Breast epithelium (tissue), 4 donors: ENCODE measurements at regions not wholly inside any gene's neighbourhood (a gene's known extent, or its start where the extent isn't known, plus 50 kb on each side); places are given as distances from the start of the nearest gene placed in this dataset.

Source experiments
- DNase-seq, 2 donors: peaks; one replicate each; pipeline ENCODE4 v3.0.0-alpha.2; 2019; ENCODE audit warnings: low spot score in 2 of 2
- H3K27ac ChIP-seq, 2 donors: fragments of 200-600 bp; sonication (generic) in 1 of 2; one replicate each; pipeline ENCODE4 v1.5.1; 2016 to 2019; ENCODE audit warnings: mild to moderate bottlenecking in 1 of 2
- H3K27me3 ChIP-seq, 2 donors: fragments of 200-600 bp; sonication (generic) in 1 of 2; one replicate each; pipeline versions ENCODE4 v1.5.1 to v1.6.0; 2017 to 2019; ENCODE audit warnings: control low read depth in 1 of 2, mild to moderate bottlenecking in 1 of 2
- H3K36me3 ChIP-seq: fragments of 200-600 bp; one replicate; pipeline ENCODE4 v1.5.1; 2019
- H3K4me1 ChIP-seq, 2 donors: fragments of 200-600 bp; sonication (generic); one replicate each; pipeline ENCODE4 v1.5.1; 2016 to 2019; ENCODE audit warnings: control low read depth in 1 of 2
- H3K4me3 ChIP-seq, 3 donors: fragments of 200-600 bp; sonication (generic); 1 replicate in 2 of 3; 2 replicates in 1 of 3; pipeline ENCODE4 v1.5.1; 2016 to 2019; ENCODE audit warnings: mild to moderate bottlenecking in 3 of 3, moderate library complexity in 2 of 3
- H3K9me3 ChIP-seq, 2 donors: fragments of 200-600 bp; sonication (generic) in 1 of 2; one replicate each; pipeline ENCODE4 v1.5.1; 2016 to 2019; ENCODE audit warnings: control low read depth in 1 of 2
- CTCF ChIP-seq, 3 donors: fragments of 450-650 bp; IDR thresholded peaks; one replicate each; pipeline ENCODE4 v1.5.1; 2016 to 2017; ENCODE audit warnings: antibody characterized with exemption in 3 of 3, mild to moderate bottlenecking in 3 of 3, moderate library complexity in 3 of 3
- POLR2A ChIP-seq: fragments of 450-650 bp; IDR thresholded peaks from one replicate; pipeline ENCODE4 v1.6.1; 2016; ENCODE audit warnings: antibody characterized with exemption, mild to moderate bottlenecking, moderate library complexity
- POLR2AphosphoS5 ChIP-seq, 3 donors: sonication (generic); formaldehyde crosslinking; IDR thresholded peaks; one replicate each; pipeline ENCODE4 v1.6.1; 2017; ENCODE audit warnings: antibody characterized with exemption in 3 of 3
- intact Hi-C: fragments of 100-400 bp; cut with DNase I; formaldehyde crosslinking; loops from one replicate; pipeline ENCODE4 v1.15.1; 2023; ENCODE audit warnings: low total_unique reads

- Histone ChIP-seq H3K4me1 (no peaks in the 10 kb centered on the region), H3K4me3 (no peak overlapping the region), H3K27me3 (no peaks in the 10 kb centered on the region), H3K36me3 (no peaks in the 10 kb centered on the region), H3K27ac (no peak overlapping the region), H3K9me3 (no peaks in the 10 kb centered on the region)
- TF ChIP-seq POLR2AphosphoS5 (IDR thresholded peaks at IDR 0.05) (no peak), POLR2A (no peak), CTCF (IDR thresholded peaks at IDR 0.05) (no peak)
- no peak for DNase-seq
- intact Hi-C loops: no loop called here
Observed at GRCh38 chr2:6423157-6423556, 442.6 kb downstream of the CMPK2 start.

DNA sequence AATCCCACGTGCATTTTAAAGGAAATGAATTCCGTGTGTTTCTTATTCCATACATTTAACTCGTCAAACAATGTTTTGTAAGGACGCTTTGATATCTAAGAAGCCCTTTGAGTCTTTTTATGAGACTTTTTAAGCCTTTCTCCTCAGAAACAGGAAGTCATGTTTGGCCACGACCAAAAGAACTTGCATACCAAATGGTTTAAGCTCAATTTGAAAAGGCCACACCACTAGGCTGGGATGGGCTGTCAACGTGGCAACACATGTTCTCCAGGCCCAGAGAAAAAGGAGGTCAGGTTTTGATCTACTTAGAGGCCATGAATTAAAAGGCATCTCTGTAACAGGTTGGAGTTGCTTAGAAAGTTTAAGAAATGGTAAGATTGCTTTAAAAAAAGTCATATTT is 441.8 kb downstream of the CMPK2 start:
- Histone ChIP-seq H3K9me3 (no peaks in the 10 kb centered on the region), H3K27me3 (no peaks in the 10 kb centered on the region), H3K4me3 (no peak overlapping the region), H3K27ac (no peak overlapping the region), H3K4me1 (no peaks in the 10 kb centered on the region), H3K36me3 (no peaks in the 10 kb centered on the region)
- no peak for DNase-seq
- intact Hi-C loops: no loop called here
- no peak for TF ChIP-seq POLR2AphosphoS5 (IDR thresholded peaks at IDR 0.05)
- TF ChIP-seq CTCF (IDR thresholded peaks at IDR 0.05): no peak
- TF ChIP-seq POLR2A: no peak

DNA sequence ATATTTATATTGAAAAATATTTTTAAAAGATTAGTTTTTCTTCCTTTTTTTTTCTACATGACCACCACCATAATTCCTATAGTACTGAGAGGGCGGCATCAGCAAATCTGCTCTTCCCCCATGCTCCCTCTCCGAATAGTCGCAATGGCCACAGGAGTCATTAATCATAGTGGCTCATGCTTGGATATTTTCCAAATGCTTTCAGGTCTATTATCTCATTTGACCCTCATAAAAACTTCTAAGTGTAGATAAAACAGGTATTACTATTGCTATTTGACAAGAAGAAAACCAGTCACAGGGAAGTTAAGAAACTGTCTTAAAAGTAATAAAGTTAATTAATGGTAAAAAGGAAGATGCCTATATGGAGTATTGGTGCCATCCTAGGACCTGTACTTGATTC is 440.7 kb downstream of the CMPK2 start:
- Histone ChIP-seq H3K27ac (no peak overlapping the region), H3K9me3 (no peaks in the 10 kb centered on the region), H3K27me3 (no peaks in the 10 kb centered on the region), H3K4me1 (no peaks in the 10 kb centered on the region), H3K4me3 (no peak overlapping the region), H3K36me3 (no peaks in the 10 kb centered on the region)
- TF ChIP-seq POLR2A (no peak), POLR2AphosphoS5 (IDR thresholded peaks at IDR 0.05) (no peak), CTCF (IDR thresholded peaks at IDR 0.05) (no peak)
- DNase-seq: no peak
- intact Hi-C loops: no loop called here

DNA sequence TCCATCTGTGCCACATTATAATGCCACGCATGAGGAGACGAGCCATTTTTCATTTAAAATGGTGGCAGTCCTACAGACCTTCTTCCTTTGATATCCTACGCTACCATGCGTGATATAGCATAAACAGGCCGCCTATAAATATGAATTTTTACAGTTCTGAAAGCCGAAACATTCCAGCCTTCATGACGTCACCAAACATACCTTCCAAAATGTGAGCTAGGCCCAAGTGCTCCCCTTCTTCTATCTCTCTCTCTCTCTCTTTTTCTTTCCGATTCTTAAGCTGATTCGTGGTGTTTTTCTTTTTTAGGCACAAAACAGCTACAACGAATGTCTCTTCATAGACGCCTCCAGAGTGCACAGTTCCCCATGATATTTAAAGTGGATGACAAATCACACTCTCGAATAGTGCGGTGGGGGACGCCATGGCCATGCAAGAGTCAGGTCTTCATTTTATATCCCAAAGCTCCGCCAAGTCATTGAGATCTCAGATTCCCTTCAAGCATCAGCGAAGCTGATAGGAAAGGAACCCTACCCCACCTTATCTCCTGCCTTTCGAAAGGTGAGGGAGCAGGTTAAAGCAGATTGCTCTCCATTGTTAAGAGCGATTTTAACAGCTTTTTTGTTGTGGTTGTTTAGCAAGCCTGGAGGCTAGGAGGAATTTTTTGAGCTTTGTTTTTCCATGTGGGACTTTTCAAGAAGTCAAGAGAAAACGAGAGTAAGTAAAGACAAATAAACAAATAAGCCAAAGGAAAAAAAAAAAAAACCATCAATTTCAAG is 436.3 kb downstream of the CMPK2 start:
- H3K27ac ChIP-seq: no peak overlapping the region
- TF ChIP-seq POLR2AphosphoS5 (IDR thresholded peaks at IDR 0.05) (no peak), CTCF (IDR thresholded peaks at IDR 0.05) (no peak), POLR2A (no peak)

GRCh38 chr2:6434438-6434837 is 431.3 kb downstream of the CMPK2 start:
- H3K27ac ChIP-seq: no peak overlapping the region
- TF ChIP-seq POLR2AphosphoS5 (IDR thresholded peaks at IDR 0.05) (no peak), POLR2A (no peak), CTCF (IDR thresholded peaks at IDR 0.05) (no peak)
- no peaks in the 10 kb centered on the region for H3K4me1 ChIP-seq
- no peak for DNase-seq
- no peaks in the 10 kb centered on the region for H3K36me3 ChIP-seq
- intact Hi-C loops: no loop called here
- H3K27me3 ChIP-seq: no peaks in the 10 kb centered on the region
- no peaks in the 10 kb centered on the region for H3K9me3 ChIP-seq
- H3K4me3 ChIP-seq: no peak overlapping the region

More for the DNA sequence above, 436.3 kb downstream of the CMPK2 start:
- no peaks in the 10 kb centered on the region for H3K27me3 ChIP-seq
- no peak for DNase-seq
- intact Hi-C loops: no loop called here
- H3K4me3 ChIP-seq: no peak overlapping the region
- no peaks in the 10 kb centered on the region for H3K9me3 ChIP-seq
- H3K36me3 ChIP-seq: no peaks in the 10 kb centered on the region
- H3K4me1 ChIP-seq: no peaks in the 10 kb centered on the region
